ENCODE measurements at regions not wholly inside any gene's neighbourhood (a gene's known extent, or its start where the extent isn't known, plus 50 kb on each side); places are given as distances from the start of the nearest gene placed in this dataset.

DNA sequence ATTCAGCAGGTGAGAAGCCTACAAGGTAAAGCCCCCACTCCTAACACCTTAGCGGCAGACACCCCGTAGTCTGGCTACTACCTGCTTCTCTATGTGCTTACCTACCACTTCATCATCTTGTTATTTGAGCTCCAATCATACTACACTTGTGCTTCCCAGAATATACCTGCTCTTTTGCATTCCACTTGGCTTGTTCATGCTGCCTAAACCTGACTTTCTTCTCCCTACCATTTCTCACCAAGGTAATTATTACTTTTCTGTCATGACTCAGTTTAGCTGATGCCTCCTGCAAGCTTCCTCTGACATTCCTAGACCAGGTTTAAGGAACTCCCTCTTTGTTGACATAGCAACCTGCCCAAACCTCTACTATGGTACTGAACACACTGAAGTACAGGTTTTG, 495.6 kb upstream of the C1orf87 start:
- TF ChIP-seq, protein P1, sequence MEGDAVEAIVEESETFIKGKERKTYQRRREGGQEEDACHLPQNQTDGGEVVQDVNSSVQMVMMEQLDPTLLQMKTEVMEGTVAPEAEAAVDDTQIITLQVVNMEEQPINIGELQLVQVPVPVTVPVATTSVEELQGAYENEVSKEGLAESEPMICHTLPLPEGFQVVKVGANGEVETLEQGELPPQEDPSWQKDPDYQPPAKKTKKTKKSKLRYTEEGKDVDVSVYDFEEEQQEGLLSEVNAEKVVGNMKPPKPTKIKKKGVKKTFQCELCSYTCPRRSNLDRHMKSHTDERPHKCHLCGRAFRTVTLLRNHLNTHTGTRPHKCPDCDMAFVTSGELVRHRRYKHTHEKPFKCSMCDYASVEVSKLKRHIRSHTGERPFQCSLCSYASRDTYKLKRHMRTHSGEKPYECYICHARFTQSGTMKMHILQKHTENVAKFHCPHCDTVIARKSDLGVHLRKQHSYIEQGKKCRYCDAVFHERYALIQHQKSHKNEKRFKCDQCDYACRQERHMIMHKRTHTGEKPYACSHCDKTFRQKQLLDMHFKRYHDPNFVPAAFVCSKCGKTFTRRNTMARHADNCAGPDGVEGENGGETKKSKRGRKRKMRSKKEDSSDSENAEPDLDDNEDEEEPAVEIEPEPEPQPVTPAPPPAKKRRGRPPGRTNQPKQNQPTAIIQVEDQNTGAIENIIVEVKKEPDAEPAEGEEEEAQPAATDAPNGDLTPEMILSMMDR (IDR thresholded peaks at IDR 0.05) = no peak
- TF ChIP-seq EP300 (IDR thresholded peaks at IDR 0.05) = no peak
- TF ChIP-seq POLR2AphosphoS5 (IDR thresholded peaks at IDR 0.05) = no peak
- no peak for TF ChIP-seq POLR2A (IDR thresholded peaks at IDR 0.05)

Measured in suprapubic skin (tissue), 4 donors.